ENCODE measurements at regions not wholly inside any gene's neighbourhood (a gene's known extent, or its start where the extent isn't known, plus 50 kb on each side); places are given as distances from the start of the nearest gene placed in this dataset.

- H3K27me3 ChIP-seq (ENCODE audit: insufficient read depth, low read length) = no peaks in the 10 kb centered on the region
- H4K91ac ChIP-seq (ENCODE audit: low read depth, low read length) = no peak overlapping the region
- H2BK120ac ChIP-seq (ENCODE audit: insufficient read depth, low read length, poor library complexity) = no peak overlapping the region
- no peaks in the 10 kb centered on the region for H3K79me1 ChIP-seq (ENCODE audit: low read length)
- no peak overlapping the region for H3K14ac ChIP-seq (ENCODE audit: low read length)
- no peak overlapping the region for H3K27ac ChIP-seq (ENCODE audit: low read depth, low read length)
- no peaks in the 10 kb centered on the region for H3K79me2 ChIP-seq (ENCODE audit: control insufficient read depth, insufficient read depth, low read length, poor library complexity)
- no peak overlapping the region for H2AK5ac ChIP-seq (ENCODE audit: low read length)
- H3K9ac ChIP-seq (ENCODE audit: low read length) = no peak overlapping the region
- no peak overlapping the region for H3K23ac ChIP-seq (ENCODE audit: low read length)
- H3K4ac ChIP-seq (ENCODE audit: low read depth, low read length) = no peak overlapping the region
- H2AFZ ChIP-seq (ENCODE audit: insufficient read depth, low read length, poor library complexity) = no peak overlapping the region
- no peak overlapping the region for H3K4me3 ChIP-seq (ENCODE audit: low read depth, low read length)
- no peak overlapping the region for H2BK5ac ChIP-seq (ENCODE audit: low read depth, low read length, poor library complexity)
- H3K4me1 ChIP-seq (ENCODE audit: control insufficient read depth in 1 of 2, insufficient read depth in 2 of 2, low read length in 2 of 2) = no peaks in the 10 kb centered on the region
- H4K12ac ChIP-seq (ENCODE audit: low read depth, low read length) = no peak overlapping the region
- DNase-seq = no peak
- H3K9me3 ChIP-seq (ENCODE audit: insufficient read depth, low read depth, low read length) = no peaks in the 10 kb centered on the region
- H4K8ac ChIP-seq (ENCODE audit: low read depth, low read length) = no peak overlapping the region
- no CpG with 5 or more reads among the region's 5 CpGs for WGBS (ENCODE audit: extremely low coverage, insufficient coverage, insufficient read length)
- H2BK12ac ChIP-seq (ENCODE audit: low read length) = no peak overlapping the region
- H3K18ac ChIP-seq (ENCODE audit: low read length) = no peak overlapping the region
- H3K4me2 ChIP-seq (ENCODE audit: low read length) = no peak overlapping the region
- H3K36me3 ChIP-seq (ENCODE audit: control insufficient read depth in 1 of 2, insufficient read depth in 2 of 2, low read length in 2 of 2) = no peaks in the 10 kb centered on the region
Measured at GRCh38 chr1:208347191-208347590, 103.0 kb upstream of the PLXNA2 start.

DNA sequence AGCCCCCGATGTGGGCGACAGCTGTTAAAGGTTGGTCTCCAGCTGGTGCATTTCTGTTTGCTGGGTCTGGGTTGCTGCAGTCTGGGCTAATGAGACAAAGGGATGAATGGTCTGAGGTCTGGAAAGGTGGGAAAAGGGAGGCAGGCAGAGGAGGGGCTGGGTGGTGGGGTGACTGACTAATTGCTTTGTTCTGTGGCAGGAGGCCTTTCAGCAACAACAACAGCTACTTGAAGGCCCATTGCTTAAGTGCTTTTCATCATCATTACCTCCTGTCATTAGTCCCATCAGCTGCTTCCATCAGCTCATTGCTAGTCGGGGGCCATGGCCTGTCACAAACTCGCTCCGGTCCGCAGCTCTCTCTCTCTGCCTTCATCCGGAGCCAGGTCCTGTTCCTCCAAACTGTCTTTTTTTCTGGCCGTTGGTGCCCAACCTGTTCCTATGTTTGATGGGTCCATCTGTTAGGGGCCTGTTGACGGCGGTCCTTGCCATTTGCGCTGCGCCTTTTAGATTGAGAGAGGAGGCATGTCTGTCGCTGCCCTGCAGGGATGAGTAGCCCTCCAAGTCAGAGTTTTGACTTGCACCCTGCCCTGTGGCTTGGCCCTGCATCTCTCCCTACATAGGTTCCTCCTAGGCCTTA lies 105.6 kb upstream of the PLXNA2 start:
- no peak overlapping the region for H4K8ac ChIP-seq (ENCODE audit: low read depth, low read length)
- H2BK12ac ChIP-seq (ENCODE audit: low read length) = no peak overlapping the region
- H2AFZ ChIP-seq (ENCODE audit: insufficient read depth, low read length, poor library complexity) = no peak overlapping the region
- WGBS (ENCODE audit: extremely low coverage, insufficient coverage, insufficient read length) = no CpG with 5 or more reads among the region's 13 CpGs
- H3K4me3 ChIP-seq (ENCODE audit: low read depth, low read length) = no peak overlapping the region
- H3K9ac ChIP-seq (ENCODE audit: low read length) = no peak overlapping the region
- no peaks in the 10 kb centered on the region for H3K4me1 ChIP-seq (ENCODE audit: control insufficient read depth in 1 of 2, insufficient read depth in 2 of 2, low read length in 2 of 2)
- H2AK5ac ChIP-seq (ENCODE audit: low read length) = no peak overlapping the region
- no peak overlapping the region for H3K27ac ChIP-seq (ENCODE audit: low read depth, low read length)
- no peak overlapping the region for H3K23ac ChIP-seq (ENCODE audit: low read length)
- no peaks in the 10 kb centered on the region for H3K79me1 ChIP-seq (ENCODE audit: low read length)
- no peak for DNase-seq
- no peak overlapping the region for H4K12ac ChIP-seq (ENCODE audit: low read depth, low read length)
- no peak overlapping the region for H4K91ac ChIP-seq (ENCODE audit: low read depth, low read length)
- no peak overlapping the region for H2BK120ac ChIP-seq (ENCODE audit: insufficient read depth, low read length, poor library complexity)
- no peak overlapping the region for H3K14ac ChIP-seq (ENCODE audit: low read length)
- no peak overlapping the region for H2BK5ac ChIP-seq (ENCODE audit: low read depth, low read length, poor library complexity)
- H3K36me3 ChIP-seq (ENCODE audit: control insufficient read depth in 1 of 2, insufficient read depth in 2 of 2, low read length in 2 of 2) = no peaks in the 10 kb centered on the region
- H3K79me2 ChIP-seq (ENCODE audit: control insufficient read depth, insufficient read depth, low read length, poor library complexity) = no peaks in the 10 kb centered on the region
- H3K9me3 ChIP-seq (ENCODE audit: insufficient read depth, low read depth, low read length) = no peaks in the 10 kb centered on the region
- H3K18ac ChIP-seq (ENCODE audit: low read length) = no peak overlapping the region
- no peak overlapping the region for H3K4ac ChIP-seq (ENCODE audit: low read depth, low read length)
- H3K27me3 ChIP-seq (ENCODE audit: insufficient read depth, low read length) = no peaks in the 10 kb centered on the region
- H3K4me2 ChIP-seq (ENCODE audit: low read length) = no peak overlapping the region

DNA sequence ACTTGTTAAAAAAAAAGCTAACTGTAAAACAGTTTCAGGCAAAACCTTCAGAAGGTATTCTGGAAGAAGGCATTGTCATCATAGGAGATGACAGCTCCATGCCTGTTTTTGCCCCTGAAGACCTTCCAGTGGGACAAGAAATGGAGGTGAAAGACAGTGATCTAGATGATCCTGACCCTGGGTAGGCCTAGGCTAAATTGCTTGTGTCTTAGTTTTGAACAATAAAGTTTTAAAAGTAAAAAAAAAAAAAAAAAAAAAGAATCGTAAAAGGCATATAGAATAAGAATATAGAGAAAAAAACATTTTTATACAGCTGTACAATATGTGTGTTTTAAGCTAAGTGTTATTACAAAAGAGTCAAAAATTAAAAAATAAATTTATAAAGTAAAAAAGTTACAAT lies 106.6 kb upstream of the PLXNA2 start:
- no peak overlapping the region for H3K4ac ChIP-seq (ENCODE audit: low read depth, low read length)
- H4K12ac ChIP-seq (ENCODE audit: low read depth, low read length) = no peak overlapping the region
- DNase-seq = no peak
- no peak overlapping the region for H3K18ac ChIP-seq (ENCODE audit: low read length)
- no peak overlapping the region for H2BK120ac ChIP-seq (ENCODE audit: insufficient read depth, low read length, poor library complexity)
- no peaks in the 10 kb centered on the region for H3K36me3 ChIP-seq (ENCODE audit: control insufficient read depth in 1 of 2, insufficient read depth in 2 of 2, low read length in 2 of 2)
- no peak overlapping the region for H3K4me3 ChIP-seq (ENCODE audit: low read depth, low read length)
- H4K91ac ChIP-seq (ENCODE audit: low read depth, low read length) = no peak overlapping the region
- H3K9me3 ChIP-seq (ENCODE audit: insufficient read depth, low read depth, low read length) = no peaks in the 10 kb centered on the region
- H2AK5ac ChIP-seq (ENCODE audit: low read length) = no peak overlapping the region
- H3K27me3 ChIP-seq (ENCODE audit: insufficient read depth, low read length) = no peaks in the 10 kb centered on the region
- no peak overlapping the region for H4K8ac ChIP-seq (ENCODE audit: low read depth, low read length)
- no peaks in the 10 kb centered on the region for H3K79me1 ChIP-seq (ENCODE audit: low read length)
- H3K4me1 ChIP-seq (ENCODE audit: control insufficient read depth in 1 of 2, insufficient read depth in 2 of 2, low read length in 2 of 2) = no peaks in the 10 kb centered on the region
- no peaks in the 10 kb centered on the region for H3K79me2 ChIP-seq (ENCODE audit: control insufficient read depth, insufficient read depth, low read length, poor library complexity)
- no peak overlapping the region for H2BK5ac ChIP-seq (ENCODE audit: low read depth, low read length, poor library complexity)
- no peak overlapping the region for H2AFZ ChIP-seq (ENCODE audit: insufficient read depth, low read length, poor library complexity)
- no CpG with 5 or more reads among the region's 1 CpG for WGBS (ENCODE audit: extremely low coverage, insufficient coverage, insufficient read length)
- H3K23ac ChIP-seq (ENCODE audit: low read length) = no peak overlapping the region
- H3K9ac ChIP-seq (ENCODE audit: low read length) = no peak overlapping the region
- H3K14ac ChIP-seq (ENCODE audit: low read length) = no peak overlapping the region
- no peak overlapping the region for H3K4me2 ChIP-seq (ENCODE audit: low read length)
- H2BK12ac ChIP-seq (ENCODE audit: low read length) = no peak overlapping the region
- no peak overlapping the region for H3K27ac ChIP-seq (ENCODE audit: low read depth, low read length)

DNA sequence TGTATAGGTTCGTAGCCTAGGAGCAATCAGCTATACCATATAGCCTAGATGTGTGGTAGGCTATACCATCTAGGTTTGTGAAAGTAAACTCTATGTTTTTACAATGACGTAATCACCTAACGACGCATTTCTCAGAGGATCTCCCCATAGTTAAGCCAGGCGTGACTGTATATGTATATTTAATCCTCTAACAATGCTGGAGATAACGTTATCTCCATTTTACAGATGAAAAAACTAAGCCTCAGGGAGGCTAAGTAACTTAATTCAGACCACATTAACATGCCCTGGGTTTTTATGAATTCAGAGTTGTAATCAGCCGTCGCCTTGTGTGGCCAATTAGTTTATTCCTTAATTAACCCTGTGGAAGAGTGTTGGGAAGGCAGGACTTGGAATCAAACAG lies 107.7 kb upstream of the PLXNA2 start:
- H3K4me1 ChIP-seq (ENCODE audit: control insufficient read depth in 1 of 2, insufficient read depth in 2 of 2, low read length in 2 of 2) = peaks cover 0 to 4% of the 10 kb centered on the region in 2 experiments
- no peak overlapping the region for H3K4ac ChIP-seq (ENCODE audit: low read depth, low read length)

More for the DNA sequence above, 107.7 kb upstream of the PLXNA2 start:
- Histone ChIP-seq H2AK5ac (ENCODE audit: low read length) (no peak overlapping the region), H3K14ac (ENCODE audit: low read length) (no peak overlapping the region), H2BK120ac (ENCODE audit: insufficient read depth, low read length, poor library complexity) (no peak overlapping the region), H4K12ac (ENCODE audit: low read depth, low read length) (no peak overlapping the region), H3K36me3 (ENCODE audit: control insufficient read depth in 1 of 2, insufficient read depth in 2 of 2, low read length in 2 of 2) (no peaks in the 10 kb centered on the region), H4K8ac (ENCODE audit: low read depth, low read length) (no peak overlapping the region), H2AFZ (ENCODE audit: insufficient read depth, low read length, poor library complexity) (no peak overlapping the region), H3K9me3 (ENCODE audit: insufficient read depth, low read depth, low read length) (no peaks in the 10 kb centered on the region), H2BK5ac (ENCODE audit: low read depth, low read length, poor library complexity) (no peak overlapping the region), H3K79me1 (ENCODE audit: low read length) (no peaks in the 10 kb centered on the region), H3K27ac (ENCODE audit: low read depth, low read length) (no peak overlapping the region), H3K23ac (ENCODE audit: low read length) (no peak overlapping the region), H3K9ac (ENCODE audit: low read length) (no peak overlapping the region), H4K91ac (ENCODE audit: low read depth, low read length) (no peak overlapping the region), H3K4me2 (ENCODE audit: low read length) (no peak overlapping the region), H3K4me3 (ENCODE audit: low read depth, low read length) (no peak overlapping the region), H3K79me2 (ENCODE audit: control insufficient read depth, insufficient read depth, low read length, poor library complexity) (no peaks in the 10 kb centered on the region), H3K18ac (ENCODE audit: low read length) (no peak overlapping the region), H3K27me3 (ENCODE audit: insufficient read depth, low read length) (no peaks in the 10 kb centered on the region), H2BK12ac (ENCODE audit: low read length) (no peak overlapping the region)
- peak in 1 of 2 donors; percentile 85 for DNase-seq
- no CpG with 5 or more reads among the region's 8 CpGs for WGBS (ENCODE audit: extremely low coverage, insufficient coverage, insufficient read length)
